ENCODE measurements at regions not wholly inside any gene's neighbourhood (a gene's known extent, or its start where the extent isn't known, plus 50 kb on each side); places are given as distances from the start of the nearest gene placed in this dataset.

- DNase-seq (ENCODE audit: low spot score), result no peak
- peaks cover 2% of the 10 kb centered on the region for H3K27me3 Mint-ChIP-seq (ENCODE audit: low read depth)
- TF ChIP-seq CTCF (IDR thresholded peaks at IDR 0.05), result no peak
- H3K4me1 Mint-ChIP-seq (ENCODE audit: low read depth), result peaks cover 8% of the 10 kb centered on the region
- no peaks in the 10 kb centered on the region for H3K9me3 Mint-ChIP-seq (ENCODE audit: low read depth)
- no peak overlapping the region for H3K4me3 Mint-ChIP-seq (ENCODE audit: unreplicated experiment)
- H3K36me3 Mint-ChIP-seq (ENCODE audit: low read depth), result no peaks in the 10 kb centered on the region
- no peak overlapping the region for H3K27ac Mint-ChIP-seq (ENCODE audit: unreplicated experiment)
Observed at GRCh38 chr9:79970146-79970425, 398.3 kb downstream of the TLE4 start.

- no peak for TF ChIP-seq CTCF (IDR thresholded peaks at IDR 0.05)
- peaks cover 9% of the 10 kb centered on the region for H3K4me1 Mint-ChIP-seq (ENCODE audit: low read depth)
- H3K27me3 Mint-ChIP-seq (ENCODE audit: low read depth), result peaks cover 2% of the 10 kb centered on the region
- H3K36me3 Mint-ChIP-seq (ENCODE audit: low read depth), result no peaks in the 10 kb centered on the region
- no peak overlapping the region for H3K4me3 Mint-ChIP-seq (ENCODE audit: unreplicated experiment)
- no peak for DNase-seq (ENCODE audit: low spot score)
- H3K27ac Mint-ChIP-seq (ENCODE audit: unreplicated experiment), result no peak overlapping the region
- no peaks in the 10 kb centered on the region for H3K9me3 Mint-ChIP-seq (ENCODE audit: low read depth)
Observed at GRCh38 chr9:79969393-79970145, 397.8 kb downstream of the TLE4 start.

GRCh38 chr9:79968533-79968932, 396.8 kb downstream of the TLE4 start:
- Mint-ChIP-seq H3K27ac (ENCODE audit: unreplicated experiment) (no peak overlapping the region), H3K4me1 (ENCODE audit: low read depth) (peaks cover 13% of the 10 kb centered on the region)

DNA sequence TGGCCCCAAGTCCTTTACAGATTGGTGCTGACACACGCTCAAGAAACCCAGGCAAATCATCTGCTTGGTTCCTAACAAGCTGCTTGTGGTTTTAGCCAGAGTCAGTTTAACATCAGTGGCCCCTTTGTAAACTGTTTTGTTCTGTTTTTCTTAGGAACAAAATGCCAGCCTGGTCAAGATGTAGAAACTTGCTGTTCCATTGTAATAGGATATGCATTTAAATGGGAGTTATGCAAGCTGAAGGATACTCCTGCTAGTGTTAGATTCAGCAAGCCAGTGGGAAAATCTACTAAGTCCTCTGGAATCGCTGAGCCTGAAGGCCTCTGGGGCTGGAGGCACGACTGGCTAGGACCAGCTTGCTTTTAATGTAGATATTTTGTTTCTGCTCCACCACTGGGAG, 391.1 kb downstream of the TLE4 start:
- Mint-ChIP-seq H3K27ac (ENCODE audit: unreplicated experiment) (no peak overlapping the region), H3K9me3 (ENCODE audit: low read depth) (no peaks in the 10 kb centered on the region), H3K4me3 (ENCODE audit: unreplicated experiment) (no peak overlapping the region), H3K36me3 (ENCODE audit: low read depth) (no peaks in the 10 kb centered on the region), H3K4me1 (ENCODE audit: low read depth) (peaks cover 5% of the 10 kb centered on the region), H3K27me3 (ENCODE audit: low read depth) (no peaks in the 10 kb centered on the region)
- no peak for DNase-seq (ENCODE audit: low spot score)
- TF ChIP-seq CTCF (IDR thresholded peaks at IDR 0.05), result no peak

More at GRCh38 chr9:79968533-79968932, 396.8 kb downstream of the TLE4 start:
- no peak for DNase-seq (ENCODE audit: low spot score)
- Mint-ChIP-seq H3K27me3 (ENCODE audit: low read depth) (peaks cover 2% of the 10 kb centered on the region), H3K9me3 (ENCODE audit: low read depth) (no peaks in the 10 kb centered on the region), H3K36me3 (ENCODE audit: low read depth) (no peaks in the 10 kb centered on the region), H3K4me3 (ENCODE audit: unreplicated experiment) (no peak overlapping the region)
- TF ChIP-seq CTCF (IDR thresholded peaks at IDR 0.05), result no peak

- Mint-ChIP-seq H3K4me3 (ENCODE audit: unreplicated experiment) (no peak overlapping the region), H3K27me3 (ENCODE audit: low read depth) (no peaks in the 10 kb centered on the region), H3K4me1 (ENCODE audit: low read depth) (peaks cover 5% of the 10 kb centered on the region), H3K9me3 (ENCODE audit: low read depth) (no peaks in the 10 kb centered on the region), H3K27ac (ENCODE audit: unreplicated experiment) (no peak overlapping the region), H3K36me3 (ENCODE audit: low read depth) (no peaks in the 10 kb centered on the region)
- TF ChIP-seq CTCF (IDR thresholded peaks at IDR 0.05), result no peak
- no peak for DNase-seq (ENCODE audit: low spot score)
Observed at GRCh38 chr9:79962150-79962549, 390.4 kb downstream of the TLE4 start.

Data from chondrocyte (in vitro differentiated cells).